Panc1 (cell line): ENCODE measurements at regions not wholly inside any gene's neighbourhood (a gene's known extent, or its start where the extent isn't known, plus 50 kb on each side); places are given as distances from the start of the nearest gene placed in this dataset.

ENCODE experiments used
- CTCF ChIP-seq: fragments of 450-650 bp; IDR thresholded peaks from 2 replicates; pipeline ENCODE4 v1.5.1; 2017; ENCODE audit warnings: mild to moderate bottlenecking
- POLR2AphosphoS5 ChIP-seq: IDR thresholded peaks from 2 replicates; pipeline ENCODE4 v1.6.1; 2012; ENCODE audit warnings: mild to moderate bottlenecking, low read depth, low read length, moderate library complexity
- SIN3A ChIP-seq: IDR thresholded peaks from 2 replicates; pipeline ENCODE4 v1.6.1; 2012; ENCODE audit warnings: low read depth, mild to moderate bottlenecking, low read length, moderate library complexity, borderline replicate concordance; ENCODE audit not compliant: insufficient read depth
- TCF7L2 ChIP-seq: IDR thresholded peaks from 2 replicates; pipeline ENCODE4 v1.6.1; 2011; ENCODE audit warnings: mild to moderate bottlenecking, low read depth, low read length, inconsistent platforms
- TF ChIP-seq, protein P1 (sequence below), 2 experiments: IDR thresholded peaks; 2 replicates each; pipeline ENCODE4 v1.6.1; 2011 to 2012; ENCODE audit warnings: low read depth in 2 of 2, control low read depth in 1 of 2, low read length in 1 of 2, mild to moderate bottlenecking in 1 of 2, moderate library complexity in 1 of 2; ENCODE audit not compliant: insufficient read depth in 1 of 2

DNA sequence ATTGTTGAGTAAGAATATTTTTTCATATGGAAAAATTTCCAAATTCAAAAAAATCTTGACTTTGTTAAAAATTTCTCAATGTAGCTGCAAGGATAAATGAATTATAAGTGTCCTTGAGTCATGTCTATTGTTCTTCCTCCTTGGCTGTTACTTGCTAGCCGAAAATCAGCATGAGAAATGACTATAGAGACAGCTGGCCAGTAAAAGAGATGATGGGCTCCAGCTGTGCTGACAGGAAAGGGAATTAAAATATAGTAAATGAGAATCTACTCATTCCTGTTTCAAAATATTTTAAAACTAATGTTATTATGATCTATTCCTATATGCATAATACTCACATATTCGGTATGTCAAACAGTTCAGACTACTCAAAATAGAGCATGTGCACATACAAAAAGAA, 1292.6 kb downstream of the BRINP3 start:
- TF ChIP-seq CTCF, result no peak
- no peak for TF ChIP-seq POLR2AphosphoS5
- TF ChIP-seq, protein P1, sequence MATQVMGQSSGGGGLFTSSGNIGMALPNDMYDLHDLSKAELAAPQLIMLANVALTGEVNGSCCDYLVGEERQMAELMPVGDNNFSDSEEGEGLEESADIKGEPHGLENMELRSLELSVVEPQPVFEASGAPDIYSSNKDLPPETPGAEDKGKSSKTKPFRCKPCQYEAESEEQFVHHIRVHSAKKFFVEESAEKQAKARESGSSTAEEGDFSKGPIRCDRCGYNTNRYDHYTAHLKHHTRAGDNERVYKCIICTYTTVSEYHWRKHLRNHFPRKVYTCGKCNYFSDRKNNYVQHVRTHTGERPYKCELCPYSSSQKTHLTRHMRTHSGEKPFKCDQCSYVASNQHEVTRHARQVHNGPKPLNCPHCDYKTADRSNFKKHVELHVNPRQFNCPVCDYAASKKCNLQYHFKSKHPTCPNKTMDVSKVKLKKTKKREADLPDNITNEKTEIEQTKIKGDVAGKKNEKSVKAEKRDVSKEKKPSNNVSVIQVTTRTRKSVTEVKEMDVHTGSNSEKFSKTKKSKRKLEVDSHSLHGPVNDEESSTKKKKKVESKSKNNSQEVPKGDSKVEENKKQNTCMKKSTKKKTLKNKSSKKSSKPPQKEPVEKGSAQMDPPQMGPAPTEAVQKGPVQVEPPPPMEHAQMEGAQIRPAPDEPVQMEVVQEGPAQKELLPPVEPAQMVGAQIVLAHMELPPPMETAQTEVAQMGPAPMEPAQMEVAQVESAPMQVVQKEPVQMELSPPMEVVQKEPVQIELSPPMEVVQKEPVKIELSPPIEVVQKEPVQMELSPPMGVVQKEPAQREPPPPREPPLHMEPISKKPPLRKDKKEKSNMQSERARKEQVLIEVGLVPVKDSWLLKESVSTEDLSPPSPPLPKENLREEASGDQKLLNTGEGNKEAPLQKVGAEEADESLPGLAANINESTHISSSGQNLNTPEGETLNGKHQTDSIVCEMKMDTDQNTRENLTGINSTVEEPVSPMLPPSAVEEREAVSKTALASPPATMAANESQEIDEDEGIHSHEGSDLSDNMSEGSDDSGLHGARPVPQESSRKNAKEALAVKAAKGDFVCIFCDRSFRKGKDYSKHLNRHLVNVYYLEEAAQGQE (IDR thresholded peaks at IDR 0.05; ENCODE audit: insufficient read depth in 1 of 2, low read depth in 2 of 2, low read length in 1 of 2), result no peak
- TF ChIP-seq SIN3A, result no peak
- TF ChIP-seq TCF7L2, result no peak
